ENCODE measurements at regions not wholly inside any gene's neighbourhood (a gene's known extent, or its start where the extent isn't known, plus 50 kb on each side); places are given as distances from the start of the nearest gene placed in this dataset.

DNA sequence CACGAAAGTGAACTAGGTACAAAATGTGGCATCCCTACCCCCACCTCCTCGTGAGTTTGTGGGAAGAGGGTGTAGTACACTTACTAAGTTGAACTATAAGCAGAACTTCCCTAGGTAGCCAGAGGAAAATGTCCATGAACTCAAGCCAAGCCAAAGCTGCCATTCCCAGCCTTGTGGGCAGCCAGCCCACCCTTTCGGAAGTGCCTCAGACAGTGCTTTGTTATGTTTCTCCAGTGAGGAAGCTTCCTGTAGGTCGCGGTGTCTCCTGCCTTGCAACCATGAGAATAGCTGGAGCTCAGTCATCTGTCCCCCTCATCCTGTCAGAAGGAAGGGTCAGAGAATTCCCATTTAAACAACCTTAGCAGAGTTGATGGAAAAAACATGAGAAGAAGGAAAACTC lies 266.9 kb downstream of the DUSP6 start:
- Histone ChIP-seq H3K4me1 (ENCODE audit: control insufficient read depth, insufficient read depth, low read length) (no peaks in the 10 kb centered on the region), H3K27ac (ENCODE audit: low read depth, low read length) (no peak overlapping the region), H3K9me3 (ENCODE audit: control insufficient read depth, insufficient read depth, low read length) (no peaks in the 10 kb centered on the region), H3K4me3 (ENCODE audit: low read depth, low read length) (no peak overlapping the region), H3K36me3 (ENCODE audit: control insufficient read depth, insufficient read depth, low read length) (no peaks in the 10 kb centered on the region), H3K27me3 (ENCODE audit: control insufficient read depth, insufficient read depth, low read length) (no peaks in the 10 kb centered on the region)
- 71% methylated on average over 1 of the region's 5 CpGs for WGBS (ENCODE audit: insufficient coverage)
- DNase-seq (ENCODE audit: low read depth in 4 of 6, low spot score in 6 of 6): no peak

- Histone ChIP-seq H3K27me3 (ENCODE audit: control insufficient read depth, insufficient read depth, low read length) (no peaks in the 10 kb centered on the region), H3K27ac (ENCODE audit: low read depth, low read length) (no peak overlapping the region), H3K36me3 (ENCODE audit: control insufficient read depth, insufficient read depth, low read length) (no peaks in the 10 kb centered on the region), H3K9me3 (ENCODE audit: control insufficient read depth, insufficient read depth, low read length) (no peaks in the 10 kb centered on the region), H3K4me3 (ENCODE audit: low read depth, low read length) (no peak overlapping the region), H3K4me1 (ENCODE audit: control insufficient read depth, insufficient read depth, low read length) (no peaks in the 10 kb centered on the region)
- WGBS (ENCODE audit: insufficient coverage): 76% methylated on average over 3 of the region's 3 CpGs
- no peak for DNase-seq (ENCODE audit: low read depth in 4 of 6, low spot score in 6 of 6)
These were observed 267.6 kb downstream of the DUSP6 start for GRCh38 chr12:89084751-89085150.

DNA sequence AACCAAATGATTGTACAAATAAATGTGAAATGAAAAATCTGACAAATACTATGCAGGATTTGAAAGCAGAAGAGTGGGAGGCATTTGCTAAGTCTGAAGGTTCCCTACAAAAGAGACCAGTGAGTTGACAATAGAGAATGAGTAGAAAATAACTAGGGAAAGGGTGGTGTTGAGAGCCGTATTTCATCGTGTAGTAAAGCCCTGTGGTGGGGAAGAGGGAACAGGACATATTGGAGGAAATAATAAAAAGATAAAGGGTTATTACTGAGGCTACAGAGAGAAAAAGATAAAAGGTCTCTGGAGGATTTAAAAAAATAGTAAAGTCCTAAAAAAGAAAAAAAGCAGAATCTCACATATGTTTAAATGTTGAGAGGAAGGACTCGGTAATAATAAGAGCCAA lies 268.8 kb downstream of the DUSP6 start:
- H3K4me3 ChIP-seq (ENCODE audit: low read depth, low read length): no peak overlapping the region
- no peaks in the 10 kb centered on the region for H3K36me3 ChIP-seq (ENCODE audit: control insufficient read depth, insufficient read depth, low read length)
- H3K4me1 ChIP-seq (ENCODE audit: control insufficient read depth, insufficient read depth, low read length): no peaks in the 10 kb centered on the region
- H3K27ac ChIP-seq (ENCODE audit: low read depth, low read length): no peak overlapping the region
- 87% methylated on average over 2 of the region's 3 CpGs for WGBS (ENCODE audit: insufficient coverage)
- H3K9me3 ChIP-seq (ENCODE audit: control insufficient read depth, insufficient read depth, low read length): no peaks in the 10 kb centered on the region
- no peaks in the 10 kb centered on the region for H3K27me3 ChIP-seq (ENCODE audit: control insufficient read depth, insufficient read depth, low read length)
- no peak for DNase-seq (ENCODE audit: low read depth in 4 of 6, low spot score in 6 of 6)

GRCh38 chr12:89082370-89082753 lies 269.9 kb downstream of the DUSP6 start:
- Histone ChIP-seq H3K27me3 (ENCODE audit: control insufficient read depth, insufficient read depth, low read length) (no peaks in the 10 kb centered on the region), H3K27ac (ENCODE audit: low read depth, low read length) (no peak overlapping the region)
- 38% methylated on average over 1 of the region's 1 CpG for WGBS (ENCODE audit: insufficient coverage)

DNA sequence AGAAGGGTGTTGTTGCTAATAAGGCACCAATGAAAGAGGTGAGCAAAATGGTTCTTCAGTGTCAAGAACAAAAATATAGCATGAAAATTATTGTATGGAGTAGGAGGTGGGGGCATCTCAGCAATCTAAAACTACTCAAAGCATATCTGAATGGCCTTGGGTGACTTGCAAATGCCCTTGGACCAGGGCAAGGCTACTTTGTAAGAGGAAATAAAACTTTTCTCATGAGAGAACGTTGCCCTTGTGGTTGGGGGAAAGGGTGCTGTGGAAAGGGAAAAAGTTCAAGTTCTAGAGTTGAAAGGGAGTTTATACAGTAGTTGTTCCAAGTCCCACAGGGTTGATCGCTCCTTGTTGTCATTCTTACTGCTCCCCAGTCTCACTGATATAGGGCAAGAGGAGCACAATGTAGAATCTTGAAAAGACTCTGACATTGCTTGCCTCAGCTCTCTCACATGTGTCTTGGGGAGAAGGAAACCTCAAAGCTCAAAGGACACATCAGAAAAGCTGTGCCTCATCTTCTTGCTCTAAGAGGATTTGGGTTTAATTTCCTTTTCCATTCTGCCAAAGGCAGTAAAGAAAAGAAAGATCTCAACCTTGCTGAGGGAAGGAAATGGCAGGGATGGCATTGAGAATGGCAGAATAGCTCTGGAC lies 270.5 kb downstream of the DUSP6 start:
- Histone ChIP-seq H3K9me3 (ENCODE audit: control insufficient read depth, insufficient read depth, low read length) (no peaks in the 10 kb centered on the region), H3K27me3 (ENCODE audit: control insufficient read depth, insufficient read depth, low read length) (no peaks in the 10 kb centered on the region), H3K36me3 (ENCODE audit: control insufficient read depth, insufficient read depth, low read length) (no peaks in the 10 kb centered on the region), H3K27ac (ENCODE audit: low read depth, low read length) (no peak overlapping the region), H3K4me1 (ENCODE audit: control insufficient read depth, insufficient read depth, low read length) (no peaks in the 10 kb centered on the region), H3K4me3 (ENCODE audit: low read depth, low read length) (no peak overlapping the region)
- 29% methylated on average over 1 of the region's 2 CpGs for WGBS (ENCODE audit: insufficient coverage)
- no peak for DNase-seq (ENCODE audit: low read depth in 4 of 6, low spot score in 6 of 6)

More at GRCh38 chr12:89082370-89082753, 269.9 kb downstream of the DUSP6 start:
- H3K36me3 ChIP-seq (ENCODE audit: control insufficient read depth, insufficient read depth, low read length): no peaks in the 10 kb centered on the region
- H3K9me3 ChIP-seq (ENCODE audit: control insufficient read depth, insufficient read depth, low read length): no peaks in the 10 kb centered on the region
- H3K4me3 ChIP-seq (ENCODE audit: low read depth, low read length): no peak overlapping the region
- no peak for DNase-seq (ENCODE audit: low read depth in 4 of 6, low spot score in 6 of 6)
- H3K4me1 ChIP-seq (ENCODE audit: control insufficient read depth, insufficient read depth, low read length): no peaks in the 10 kb centered on the region

DNA sequence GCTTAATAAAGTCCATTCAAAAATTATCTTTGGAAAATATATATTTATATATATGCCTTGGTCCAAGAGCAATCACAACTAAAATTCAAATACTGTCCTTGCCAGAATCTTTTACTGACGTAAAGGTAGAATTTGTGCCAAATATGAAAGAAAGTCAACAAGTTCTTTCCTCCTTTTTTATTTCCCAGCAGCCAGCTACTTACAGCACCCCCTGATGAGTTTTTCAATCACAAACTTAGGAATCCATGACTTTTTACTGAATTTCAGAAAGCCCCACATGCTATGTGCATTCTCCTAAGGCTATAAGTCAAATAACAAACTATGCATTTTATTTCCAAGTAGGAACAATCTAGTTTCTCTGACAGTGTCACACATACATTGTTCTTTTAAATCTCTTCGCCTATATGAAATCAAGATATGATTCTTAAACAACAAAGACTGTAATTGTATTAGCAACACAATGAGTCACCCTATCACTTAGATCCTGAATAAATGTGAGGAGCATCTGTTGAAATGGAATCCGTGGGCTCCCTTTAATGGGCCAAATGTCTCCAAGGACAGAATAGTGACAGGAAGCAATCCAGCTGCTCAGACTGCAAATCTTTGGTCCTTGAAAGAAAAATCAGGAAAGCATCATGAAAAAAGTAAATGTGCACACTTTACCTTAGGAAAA lies 271.4 kb downstream of the DUSP6 start:
- Histone ChIP-seq H3K9me3 (ENCODE audit: control insufficient read depth, insufficient read depth, low read length) (no peaks in the 10 kb centered on the region), H3K27ac (ENCODE audit: low read depth, low read length) (no peak overlapping the region), H3K27me3 (ENCODE audit: control insufficient read depth, insufficient read depth, low read length) (no peaks in the 10 kb centered on the region), H3K4me3 (ENCODE audit: low read depth, low read length) (no peak overlapping the region), H3K36me3 (ENCODE audit: control insufficient read depth, insufficient read depth, low read length) (no peaks in the 10 kb centered on the region), H3K4me1 (ENCODE audit: control insufficient read depth, insufficient read depth, low read length) (no peaks in the 10 kb centered on the region)
- peak in 1 of 6 donors; percentile 38 for DNase-seq (ENCODE audit: low read depth in 4 of 6, low spot score in 6 of 6)
- no CpG with 5 or more reads among the region's 3 CpGs for WGBS (ENCODE audit: insufficient coverage)

DNA sequence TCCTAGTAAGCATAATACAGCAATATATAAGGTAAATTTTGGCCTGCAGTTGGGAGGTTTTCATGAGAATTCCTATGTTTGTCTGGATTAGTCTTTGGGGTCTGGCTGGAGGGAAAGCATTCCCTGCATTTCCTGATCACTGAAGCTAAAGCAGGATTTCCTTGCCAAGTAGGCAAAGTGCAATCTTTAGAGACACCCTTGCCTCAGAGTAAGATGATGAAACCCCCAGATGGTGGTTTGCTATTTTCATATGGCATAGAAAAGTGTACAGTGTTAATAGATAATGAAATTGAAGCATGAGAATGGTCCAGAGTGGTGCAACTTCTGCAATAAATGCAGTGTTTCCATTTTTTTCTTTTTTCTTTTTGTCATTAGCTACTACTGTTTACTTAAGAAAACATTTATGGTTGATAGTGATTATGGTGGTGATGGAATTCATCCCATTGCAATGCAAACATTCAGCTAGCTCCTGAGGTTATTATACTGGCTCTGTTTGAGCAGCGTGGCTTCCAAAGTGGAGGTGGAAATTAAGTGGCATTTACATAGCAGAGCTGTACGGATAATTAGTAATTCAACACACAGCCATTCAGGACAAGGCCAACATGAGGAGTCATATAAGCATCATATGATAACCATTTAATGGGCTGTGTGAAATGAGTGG lies 276.3 kb downstream of the DUSP6 start:
- no peak overlapping the region for H3K4me3 ChIP-seq (ENCODE audit: low read depth, low read length)
- no peak overlapping the region for H3K27ac ChIP-seq (ENCODE audit: low read depth, low read length)
- no peaks in the 10 kb centered on the region for H3K4me1 ChIP-seq (ENCODE audit: control insufficient read depth, insufficient read depth, low read length)
- no peak for DNase-seq (ENCODE audit: low read depth in 4 of 6, low spot score in 6 of 6)
- no CpG with 5 or more reads among the region's 2 CpGs for WGBS (ENCODE audit: insufficient coverage)
- H3K36me3 ChIP-seq (ENCODE audit: control insufficient read depth, insufficient read depth, low read length): no peaks in the 10 kb centered on the region
- no peaks in the 10 kb centered on the region for H3K27me3 ChIP-seq (ENCODE audit: control insufficient read depth, insufficient read depth, low read length)
- H3K9me3 ChIP-seq (ENCODE audit: control insufficient read depth, insufficient read depth, low read length): no peaks in the 10 kb centered on the region

GRCh38 chr12:89073659-89074058 lies 278.6 kb downstream of the DUSP6 start:
- no peaks in the 10 kb centered on the region for H3K36me3 ChIP-seq (ENCODE audit: control insufficient read depth, insufficient read depth, low read length)
- H3K4me1 ChIP-seq (ENCODE audit: control insufficient read depth, insufficient read depth, low read length): no peaks in the 10 kb centered on the region
- H3K27me3 ChIP-seq (ENCODE audit: control insufficient read depth, insufficient read depth, low read length): no peaks in the 10 kb centered on the region
- no peak for DNase-seq (ENCODE audit: low read depth in 4 of 6, low spot score in 6 of 6)
- H3K27ac ChIP-seq (ENCODE audit: low read depth, low read length): no peak overlapping the region
- no peak overlapping the region for H3K4me3 ChIP-seq (ENCODE audit: low read depth, low read length)
- no peaks in the 10 kb centered on the region for H3K9me3 ChIP-seq (ENCODE audit: control insufficient read depth, insufficient read depth, low read length)

DNA sequence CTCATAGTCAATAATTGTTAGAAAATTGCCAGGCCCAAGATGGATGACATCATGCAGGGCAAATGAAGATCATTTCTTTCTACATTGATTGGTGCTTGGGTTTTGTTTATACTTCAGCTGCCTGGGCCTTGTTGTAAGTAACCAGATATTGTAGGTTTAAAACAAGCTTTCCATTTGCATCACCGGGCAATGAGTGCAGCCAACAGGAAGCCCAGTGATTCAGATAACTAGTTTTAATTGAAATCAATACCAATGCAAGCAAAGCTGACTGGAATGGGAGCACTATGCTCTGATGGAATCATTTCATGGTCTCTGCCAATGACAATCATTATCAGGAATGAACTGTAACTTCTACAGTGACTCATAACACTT lies 279.3 kb downstream of the DUSP6 start:
- no CpG with 5 or more reads among the region's 1 CpG for WGBS (ENCODE audit: insufficient coverage)
- no peaks in the 10 kb centered on the region for H3K4me1 ChIP-seq (ENCODE audit: control insufficient read depth, insufficient read depth, low read length)
- DNase-seq (ENCODE audit: low read depth in 4 of 6, low spot score in 6 of 6): no peak

More for the DNA sequence above, 279.3 kb downstream of the DUSP6 start:
- H3K36me3 ChIP-seq (ENCODE audit: control insufficient read depth, insufficient read depth, low read length): no peaks in the 10 kb centered on the region
- H3K27ac ChIP-seq (ENCODE audit: low read depth, low read length): no peak overlapping the region
- H3K4me3 ChIP-seq (ENCODE audit: low read depth, low read length): no peak overlapping the region
- H3K9me3 ChIP-seq (ENCODE audit: control insufficient read depth, insufficient read depth, low read length): no peaks in the 10 kb centered on the region
- no peaks in the 10 kb centered on the region for H3K27me3 ChIP-seq (ENCODE audit: control insufficient read depth, insufficient read depth, low read length)
